GM19351 (cell line): ENCODE measurements at regions not wholly inside any gene's neighbourhood (a gene's known extent, or its start where the extent isn't known, plus 50 kb on each side); places are given as distances from the start of the nearest gene placed in this dataset.
"Not testable (repeated sequence)": the region's sequence is repeated elsewhere in the genome, so short reads cannot be mapped to it uniquely, and the experiment has no call there.

ENCODE experiments used
- ATAC-seq: cut with Tn5 transposase; IDR thresholded peaks from one replicate; pipeline ENCODE4 v1.9.1; 2021; ENCODE audit warnings: mild to moderate bottlenecking, moderate library complexity; ENCODE audit not compliant: unreplicated experiment

DNA sequence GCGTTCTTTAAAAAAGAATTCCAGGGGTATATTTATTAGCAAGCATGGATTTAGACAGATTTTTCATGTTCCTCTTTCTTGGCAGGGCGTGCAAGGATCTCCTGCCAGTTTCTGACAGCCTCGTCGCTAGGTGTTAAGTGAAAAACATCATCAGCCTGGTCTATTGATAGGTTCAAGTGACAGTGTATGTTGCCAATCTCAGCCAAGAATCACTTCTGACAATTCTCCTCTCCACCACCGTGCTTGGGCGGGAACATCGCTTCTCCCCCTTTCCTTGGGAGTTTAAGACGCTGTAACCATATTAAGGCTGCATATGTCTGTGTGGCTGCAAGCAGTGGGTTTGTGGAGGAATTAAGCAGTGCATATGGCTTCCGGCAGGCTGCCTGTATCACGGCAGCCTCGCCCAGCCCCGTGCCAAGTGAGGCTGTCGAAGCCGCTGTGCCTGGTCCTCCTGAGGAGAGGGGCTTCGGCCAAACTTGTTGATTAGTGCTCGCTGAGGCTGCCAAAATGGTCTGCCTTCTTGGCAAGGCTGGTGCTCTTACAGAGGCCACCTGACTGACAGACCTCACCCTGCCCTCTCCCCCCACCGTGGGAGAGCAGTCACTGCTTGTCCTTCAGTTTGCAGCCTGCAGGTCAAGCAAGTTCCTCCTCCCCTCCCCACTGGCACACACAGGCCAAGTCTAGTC is 132.2 kb upstream of the MPHOSPH6 start:
- no peak for ATAC-seq

DNA sequence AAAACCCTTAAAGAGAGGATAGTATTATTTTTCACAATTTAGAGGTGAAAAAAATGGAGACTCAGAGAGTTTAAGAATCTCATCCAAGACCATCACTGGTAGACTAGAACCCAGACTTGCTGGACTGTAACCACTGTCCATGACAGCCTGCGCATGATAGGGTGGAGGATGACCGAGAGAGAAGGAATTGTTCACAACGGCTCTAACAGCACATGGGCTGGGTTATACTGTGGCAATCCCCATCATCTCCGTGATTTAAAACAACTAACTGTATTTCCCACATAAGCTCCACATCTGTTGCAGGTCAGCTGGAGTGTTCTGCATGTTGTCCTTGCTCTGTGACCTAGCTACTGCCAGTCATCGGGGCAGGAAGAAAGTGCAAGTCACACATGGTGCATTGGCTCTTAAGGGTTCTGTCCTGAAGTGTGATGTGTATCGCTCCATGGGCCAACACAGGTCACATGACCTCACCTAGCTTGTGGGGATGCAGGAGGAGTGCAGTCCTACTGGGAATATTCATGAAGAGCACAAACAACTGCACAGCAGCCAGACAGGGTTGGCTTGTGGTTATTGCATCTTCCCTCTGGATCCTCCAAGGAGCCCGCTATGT is 131.2 kb upstream of the MPHOSPH6 start:
- ATAC-seq, result no peak

DNA sequence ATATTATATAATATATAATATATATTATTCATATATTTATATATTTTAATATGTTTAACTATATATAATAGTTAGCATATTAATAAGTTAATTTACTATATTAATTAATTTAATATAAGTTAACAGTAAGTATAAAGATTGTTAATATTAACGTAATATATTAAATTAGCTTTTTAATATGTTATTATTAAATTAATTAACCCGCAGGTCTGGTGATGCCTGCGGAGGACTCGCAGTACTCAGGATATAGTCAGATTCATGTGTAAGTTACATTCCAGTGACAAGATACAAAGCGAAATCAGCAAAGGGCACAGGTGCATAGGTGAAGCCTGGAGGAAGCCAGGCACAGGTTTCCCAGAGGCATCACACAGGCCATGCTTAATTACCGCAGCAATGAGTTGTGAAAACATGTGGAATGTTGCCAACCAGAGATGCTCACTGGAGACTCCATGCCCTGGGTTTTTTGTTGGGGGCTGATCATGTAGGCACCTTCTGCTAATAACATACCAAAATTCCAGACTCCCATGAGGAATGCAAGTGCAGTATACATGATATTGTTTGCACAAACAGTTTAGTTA is 130.4 kb upstream of the MPHOSPH6 start:
- no peak for ATAC-seq

DNA sequence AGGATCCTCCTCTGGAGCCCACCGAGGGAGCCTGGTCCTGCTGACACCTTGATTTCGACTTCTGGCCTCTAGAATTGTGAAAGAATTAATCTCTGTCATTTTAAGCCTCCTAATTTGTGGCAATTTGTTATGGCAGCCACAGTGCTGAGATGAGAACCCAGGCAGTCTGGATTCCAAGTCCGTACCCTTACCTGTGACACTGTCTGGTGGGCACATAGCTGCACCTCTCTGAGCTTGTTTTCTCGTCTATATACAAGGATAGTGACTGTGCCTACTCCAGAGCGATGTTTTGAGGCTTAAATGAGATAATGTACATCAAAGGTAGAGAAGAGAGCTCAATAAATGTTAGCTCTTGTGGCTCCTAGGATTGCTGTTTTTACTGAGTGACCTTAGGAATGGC is 128.4 kb upstream of the MPHOSPH6 start:
- no peak for ATAC-seq

DNA sequence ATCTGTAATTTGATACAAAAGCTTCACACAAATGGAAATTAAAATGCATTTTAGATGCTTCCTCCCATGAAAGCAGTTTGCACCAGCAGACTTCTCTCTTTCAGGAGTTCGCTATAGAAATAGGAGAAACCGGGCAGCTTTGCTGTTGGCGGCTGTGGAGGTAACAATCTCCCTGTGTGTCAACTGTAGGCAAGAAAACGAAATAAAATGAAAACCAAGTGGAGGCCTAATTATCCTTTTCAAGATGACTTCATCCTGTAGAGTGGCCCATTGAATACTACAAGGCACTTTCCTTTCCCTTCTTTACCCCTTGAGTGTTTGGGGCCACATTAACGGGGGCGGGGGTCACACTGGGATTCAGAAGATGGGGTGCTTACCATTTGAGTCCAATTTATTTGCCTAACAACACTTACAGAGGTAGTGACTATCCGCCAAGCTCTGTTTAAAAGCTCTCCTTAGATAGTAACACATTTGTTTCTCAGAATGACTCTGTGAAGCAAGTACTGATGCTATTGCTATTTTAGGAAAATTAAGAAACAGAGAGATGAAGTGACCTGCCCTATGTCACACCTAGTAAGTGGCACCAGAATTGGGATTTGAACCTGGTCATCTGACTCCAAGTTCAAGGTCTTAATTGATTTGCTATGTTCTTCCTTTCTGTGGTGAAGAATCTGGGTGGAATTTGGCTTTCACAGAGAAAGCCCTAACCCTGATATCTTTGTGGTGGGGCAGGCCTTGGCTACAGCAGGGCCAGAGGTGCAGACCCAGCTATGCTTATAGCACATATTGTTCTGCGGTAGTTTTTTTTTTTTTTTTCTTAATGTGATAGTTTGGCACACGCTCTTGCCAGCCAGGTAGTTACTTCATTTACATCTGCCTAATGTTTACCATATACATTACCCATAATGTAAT is 125.5 kb upstream of the MPHOSPH6 start:
- no peak for ATAC-seq

DNA sequence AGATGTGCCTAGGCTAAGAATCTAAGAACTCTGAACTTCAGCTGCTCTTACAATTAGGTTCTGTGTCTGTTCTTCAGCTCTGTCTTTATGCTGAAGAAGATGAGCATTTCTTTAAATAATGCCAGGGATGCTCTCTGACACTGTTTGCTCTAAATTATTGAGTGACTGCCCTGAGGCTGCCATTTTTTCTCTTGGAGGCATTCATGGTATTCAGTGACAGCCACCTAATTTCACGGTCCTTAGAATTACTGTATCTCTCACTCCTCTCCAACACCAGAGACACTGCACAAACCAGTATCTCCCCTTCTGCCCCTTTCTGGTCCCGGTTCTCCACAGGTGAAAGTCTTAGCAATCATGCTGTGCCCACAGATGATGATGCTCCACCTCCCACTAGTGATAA is 123.6 kb upstream of the MPHOSPH6 start:
- no peak for ATAC-seq

DNA sequence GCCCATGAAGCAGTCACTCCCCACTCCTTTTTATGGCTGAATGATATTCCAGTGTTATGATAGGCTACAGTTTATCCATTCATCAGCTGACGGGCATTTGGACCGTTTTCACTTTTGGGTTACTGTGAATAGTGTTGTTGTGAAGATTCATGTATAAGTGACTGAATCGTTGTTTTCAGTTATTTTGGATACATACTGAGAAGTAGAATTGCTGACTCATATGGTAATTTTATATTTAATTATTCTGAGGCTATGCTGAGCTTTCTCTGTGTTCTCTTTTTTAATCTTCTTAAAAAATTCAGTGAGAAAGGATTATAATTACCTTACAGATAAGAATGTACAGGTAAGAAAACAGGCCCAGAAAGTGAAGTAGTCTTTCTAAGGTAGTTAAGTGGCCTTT is 117.9 kb upstream of the MPHOSPH6 start:
- no peak for ATAC-seq

GRCh38 chr16:82282662-82283061 is 112.6 kb upstream of the MPHOSPH6 start:
- no peak for ATAC-seq

DNA sequence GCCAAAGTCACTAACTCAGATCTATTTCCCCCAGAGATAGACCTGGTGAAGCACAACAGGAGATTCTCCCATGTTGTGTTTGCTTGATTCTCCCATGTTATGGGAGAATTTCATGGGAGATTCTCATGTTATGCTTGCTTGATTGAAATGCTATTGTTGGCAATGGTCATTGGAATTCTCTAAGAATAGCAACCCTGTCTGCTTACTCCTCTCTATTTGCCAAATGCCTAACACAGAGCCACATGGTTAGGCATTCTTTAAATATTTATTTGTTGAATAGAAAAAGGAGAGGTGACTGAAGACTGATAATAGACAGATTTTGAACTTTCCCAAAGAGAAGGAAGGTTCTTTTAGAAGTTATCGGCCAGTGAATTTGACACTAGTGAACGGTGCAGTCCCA is 111.5 kb upstream of the MPHOSPH6 start:
- no peak for ATAC-seq

- no peak for ATAC-seq
These were observed 110.8 kb upstream of the MPHOSPH6 start for GRCh38 chr16:82280867-82281266.

- ATAC-seq, result not testable (repeated sequence)
These were observed 105.3 kb upstream of the MPHOSPH6 start for GRCh38 chr16:82275349-82275748.

DNA sequence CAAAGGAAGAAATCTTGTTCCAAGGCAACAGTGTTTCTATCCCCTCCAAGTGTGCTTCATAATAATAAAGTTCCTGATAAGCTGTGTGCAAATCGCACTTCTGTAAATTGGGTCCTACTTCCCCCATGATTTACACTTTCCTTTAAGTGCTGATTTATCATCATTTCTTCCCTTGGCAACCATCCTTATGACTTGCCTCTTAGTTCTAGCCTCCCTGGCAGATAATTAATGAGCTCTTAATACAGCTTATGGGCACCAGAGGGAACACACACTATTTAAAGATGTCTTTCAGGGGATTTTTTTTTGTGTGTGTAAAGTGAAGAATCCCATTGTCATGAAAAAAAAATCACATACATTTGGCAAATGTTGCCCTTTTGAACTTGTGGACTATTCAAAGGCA is 101.6 kb upstream of the MPHOSPH6 start:
- no peak for ATAC-seq

GRCh38 chr16:82267675-82268074 is 97.7 kb upstream of the MPHOSPH6 start:
- ATAC-seq, result not testable (repeated sequence)

DNA sequence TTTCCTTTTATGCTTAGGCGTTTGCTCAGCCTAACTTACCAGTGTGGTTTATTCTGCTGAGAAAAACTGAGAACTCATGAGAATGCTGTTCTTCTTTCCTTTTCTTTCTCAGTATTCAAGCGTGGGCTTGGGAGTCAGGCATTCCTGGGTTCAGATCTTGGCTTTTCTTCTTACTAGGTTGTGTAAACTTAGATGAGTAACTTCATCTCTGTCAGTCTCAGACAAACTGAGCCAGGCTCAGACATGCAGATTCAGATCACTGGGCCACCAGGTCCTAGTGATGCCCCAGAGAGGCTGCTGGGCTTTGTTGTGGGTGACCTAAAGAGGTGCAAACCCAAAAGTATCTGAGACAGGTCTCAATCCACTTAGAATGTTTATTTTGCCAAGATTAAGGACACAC is 95.8 kb upstream of the MPHOSPH6 start:
- no peak for ATAC-seq

DNA sequence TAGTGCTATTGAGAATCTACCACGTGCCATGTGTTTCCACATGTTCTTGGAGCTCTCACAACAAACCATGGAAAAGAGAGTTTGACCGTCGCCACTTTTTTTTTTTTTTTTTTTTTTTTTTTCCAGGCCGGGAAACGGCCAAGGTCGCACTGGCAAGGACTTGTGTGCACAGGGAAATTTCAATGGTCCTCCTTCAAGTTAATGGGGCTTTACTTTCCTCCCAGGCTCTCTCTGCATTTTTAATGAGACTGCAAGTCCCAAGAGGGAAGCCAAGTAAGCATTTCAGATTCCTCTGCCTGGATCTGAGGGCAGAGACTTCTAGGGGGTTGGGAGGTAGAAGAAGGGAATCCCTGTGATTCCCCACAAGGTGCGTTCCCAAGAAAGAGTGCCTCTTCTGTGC is 94.7 kb upstream of the MPHOSPH6 start:
- ATAC-seq, result no peak

DNA sequence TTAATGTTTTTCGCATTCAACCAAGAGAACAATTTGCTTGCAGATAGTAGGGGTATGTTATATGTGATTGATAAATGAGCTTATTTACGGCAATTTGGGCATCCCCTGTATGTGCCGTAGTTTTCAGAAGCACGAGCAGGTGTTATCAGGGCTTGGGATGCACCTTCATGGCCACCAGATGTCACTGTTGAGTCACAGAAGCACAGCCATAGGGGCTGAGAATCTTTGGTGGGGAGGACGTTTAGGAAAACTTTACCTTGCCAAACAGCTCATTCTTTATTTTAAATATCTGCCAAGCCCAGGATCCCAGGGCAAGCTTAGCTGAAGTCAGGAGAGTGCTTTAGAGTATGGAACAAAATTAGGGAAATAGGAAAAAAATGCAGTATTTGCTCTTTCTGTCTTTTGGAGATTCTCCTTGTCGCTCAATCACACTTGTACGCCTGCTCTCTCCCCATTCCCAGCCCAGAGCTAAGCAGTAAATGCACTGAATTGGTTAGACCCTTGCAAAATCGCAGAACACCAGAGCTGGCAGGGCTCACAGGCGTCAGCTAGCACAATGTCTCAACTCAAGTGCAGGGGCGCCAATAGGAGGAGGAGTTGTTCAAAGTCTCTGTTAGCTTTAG is 93.6 kb upstream of the MPHOSPH6 start:
- peak; percentile 83 for ATAC-seq

DNA sequence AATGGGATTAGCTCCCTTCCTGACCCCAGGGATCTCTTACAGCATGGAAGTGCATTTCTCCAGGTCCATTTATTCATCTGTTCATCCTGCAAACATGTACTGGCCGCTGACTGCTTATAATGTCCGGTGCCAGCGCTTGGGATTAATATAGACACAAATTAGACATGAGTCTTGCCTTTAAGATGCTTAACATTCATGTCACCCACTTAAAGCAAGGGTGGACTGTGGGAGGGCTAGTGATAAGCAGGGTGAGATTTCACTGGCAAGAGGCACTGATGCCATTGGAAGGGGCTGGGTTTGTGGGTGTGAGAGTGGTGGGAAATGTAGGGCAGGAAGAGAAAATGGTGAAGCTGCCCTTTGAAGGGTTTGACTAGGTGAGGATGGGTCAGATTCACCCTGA is 92.2 kb upstream of the MPHOSPH6 start:
- ATAC-seq, result no peak

DNA sequence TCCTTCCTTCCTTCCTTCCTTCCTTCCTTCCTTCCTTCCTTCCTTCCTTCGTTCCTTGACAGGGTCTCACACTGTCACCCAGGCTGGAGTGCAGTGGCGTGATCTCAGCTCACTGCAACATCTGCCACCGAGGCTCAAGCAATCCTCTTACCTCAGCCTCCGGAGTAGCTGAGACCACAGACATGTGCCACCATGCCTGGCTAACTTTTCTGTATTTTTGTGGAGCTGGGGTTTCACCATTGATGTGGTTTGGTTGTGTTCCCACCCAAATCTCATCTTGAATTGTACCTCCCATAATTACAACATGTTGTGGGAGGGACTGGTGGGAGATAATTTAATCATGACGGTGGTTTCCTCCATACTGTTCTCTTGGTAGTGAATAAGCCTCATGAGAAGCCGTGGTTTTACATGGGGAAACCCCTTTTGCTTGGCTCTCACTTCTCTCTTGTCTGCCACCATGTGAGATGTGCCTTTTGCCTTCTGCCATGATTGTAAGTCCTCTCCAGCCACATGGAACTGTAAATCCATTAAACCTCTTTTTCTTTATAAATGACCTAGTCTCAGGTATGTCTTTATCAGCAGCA is 90.3 kb upstream of the MPHOSPH6 start:
- no peak for ATAC-seq

DNA sequence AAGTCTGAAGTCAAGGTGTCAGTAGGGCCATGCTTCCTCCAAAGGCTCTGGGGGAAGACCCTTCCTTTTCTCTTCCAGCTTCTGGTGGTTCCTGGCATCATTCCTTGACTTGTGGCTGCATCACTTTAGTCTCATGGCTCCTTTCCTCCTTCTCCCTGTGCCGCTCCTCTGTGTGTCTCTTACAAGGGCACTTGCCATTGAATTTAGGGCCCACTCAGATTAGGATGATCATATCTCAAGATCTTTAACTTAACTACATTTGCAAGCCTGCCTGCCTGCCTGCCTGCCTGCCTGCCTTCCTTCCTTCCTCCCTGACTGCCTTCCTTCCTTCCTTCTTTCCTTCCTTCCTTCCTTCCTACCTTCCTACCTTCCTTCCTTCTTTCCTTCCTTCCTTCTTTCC is 89.7 kb upstream of the MPHOSPH6 start:
- no peak for ATAC-seq

DNA sequence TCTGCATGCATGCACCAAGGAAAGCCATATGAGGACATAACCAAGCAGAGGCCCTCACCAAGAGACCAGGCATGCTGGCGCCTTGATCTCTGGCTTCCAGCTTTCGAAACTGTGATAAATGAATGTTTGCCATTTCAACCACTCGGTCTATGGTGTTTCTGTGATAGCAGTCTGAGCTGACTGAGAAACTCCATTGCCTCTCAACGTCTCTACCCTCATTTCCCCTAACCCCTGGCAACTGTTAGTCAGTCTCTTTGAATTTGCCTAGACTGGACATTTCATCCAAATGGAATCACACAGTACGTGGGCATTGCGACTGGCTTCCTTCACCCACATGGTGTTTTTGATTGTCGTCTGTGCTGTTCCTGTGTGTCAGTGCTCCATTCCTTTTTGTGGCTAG is 88.0 kb upstream of the MPHOSPH6 start:
- ATAC-seq, result no peak

DNA sequence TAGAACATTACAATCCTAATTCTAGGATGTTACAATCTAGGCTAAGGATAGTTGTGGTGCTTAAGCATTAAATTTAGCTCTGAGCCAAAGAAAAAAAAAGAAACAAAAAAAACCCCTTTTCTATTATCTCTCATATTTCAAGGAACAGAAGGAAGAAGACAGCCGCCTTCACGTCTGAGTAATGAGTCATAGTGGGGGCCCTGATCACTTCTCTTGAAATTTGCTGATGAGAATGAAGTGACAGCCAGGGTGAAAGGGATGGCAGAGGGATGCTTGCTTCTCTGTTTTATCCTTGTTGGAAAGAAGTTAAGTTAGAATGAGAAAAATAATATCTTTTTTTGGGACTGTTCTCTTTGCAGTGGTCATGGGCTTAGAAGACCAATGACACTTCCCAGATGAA is 82.6 kb upstream of the MPHOSPH6 start:
- ATAC-seq, result no peak
